GM19468 (cell line): ENCODE measurements at regions not wholly inside any gene's neighbourhood (a gene's known extent, or its start where the extent isn't known, plus 50 kb on each side); places are given as distances from the start of the nearest gene placed in this dataset.

Source experiments
- ATAC-seq: cut with Tn5 transposase; IDR thresholded peaks from one replicate; pipeline ENCODE4 v1.9.1; 2021; ENCODE audit warnings: mild to moderate bottlenecking, moderate library complexity, moderate number of reproducible peaks; ENCODE audit not compliant: unreplicated experiment; ENCODE audit errors: extremely low read depth

DNA sequence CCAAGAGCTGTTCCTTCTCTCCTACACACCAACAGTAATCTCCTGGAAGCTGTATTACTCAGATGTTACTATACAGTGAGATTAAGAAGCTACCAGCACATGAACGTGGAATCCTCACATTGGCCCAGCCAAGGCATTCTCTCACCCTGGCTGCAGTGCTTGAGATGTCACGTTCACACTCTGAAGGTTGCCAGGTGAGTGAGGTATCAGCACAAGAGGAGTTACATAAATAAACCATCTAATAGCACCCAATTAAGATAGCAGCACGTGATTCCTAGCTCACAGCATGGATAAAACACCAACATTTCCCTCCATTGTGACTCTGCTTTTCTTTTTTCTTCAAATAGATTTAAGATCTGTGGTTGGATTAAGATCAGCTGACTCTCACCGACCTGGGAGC lies 182.8 kb downstream of the PLPP3 start:
- no peak for ATAC-seq

DNA sequence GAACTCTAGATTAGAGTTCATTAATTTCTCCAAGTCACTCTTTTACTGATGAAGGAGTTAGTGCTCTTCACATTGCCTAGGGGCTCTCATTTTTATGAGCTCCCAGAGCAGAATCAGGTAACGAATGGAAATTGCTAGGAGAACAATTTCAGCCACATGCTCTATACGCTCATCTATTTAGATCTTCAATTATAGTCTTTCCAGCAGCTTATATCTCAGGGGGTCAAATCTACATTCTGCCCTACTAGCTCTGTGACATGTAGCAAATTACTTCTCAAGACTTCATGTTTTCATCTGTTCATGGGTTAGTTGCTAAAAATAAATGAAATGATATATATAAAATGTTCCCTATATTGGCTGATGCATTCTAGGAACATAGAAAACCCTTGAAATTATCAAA lies 183.6 kb downstream of the PLPP3 start:
- ATAC-seq, result no peak

DNA sequence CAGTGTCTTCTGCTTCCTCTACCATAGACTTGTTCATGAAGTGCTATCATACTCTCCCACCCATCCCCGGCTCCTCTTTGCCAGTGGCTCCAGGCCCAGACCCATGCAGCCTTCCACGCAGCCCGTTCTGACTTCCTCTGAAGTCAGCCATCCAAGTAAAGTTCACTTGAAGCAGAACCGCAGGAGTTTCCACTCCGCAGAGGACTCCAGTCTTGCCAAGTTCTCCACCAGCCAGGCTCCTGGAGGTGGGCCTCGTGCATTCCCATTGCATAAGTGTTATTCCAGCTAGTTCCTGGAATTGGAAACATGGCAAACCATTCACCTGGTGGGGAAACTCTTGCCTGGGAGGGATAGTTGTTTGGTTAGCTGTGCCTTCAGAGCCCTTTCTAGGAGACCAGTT lies 185.1 kb downstream of the PLPP3 start:
- no peak for ATAC-seq

GRCh38 chr1:56390934-56391731 lies 188.2 kb downstream of the PLPP3 start:
- no peak for ATAC-seq

- ATAC-seq, result no peak
Observed at GRCh38 chr1:56390232-56390867, 189.0 kb downstream of the PLPP3 start.

- ATAC-seq, result no peak
Observed at GRCh38 chr1:56389813-56390212, 189.6 kb downstream of the PLPP3 start.

GRCh38 chr1:56387071-56387740 lies 192.2 kb downstream of the PLPP3 start:
- ATAC-seq, result no peak

DNA sequence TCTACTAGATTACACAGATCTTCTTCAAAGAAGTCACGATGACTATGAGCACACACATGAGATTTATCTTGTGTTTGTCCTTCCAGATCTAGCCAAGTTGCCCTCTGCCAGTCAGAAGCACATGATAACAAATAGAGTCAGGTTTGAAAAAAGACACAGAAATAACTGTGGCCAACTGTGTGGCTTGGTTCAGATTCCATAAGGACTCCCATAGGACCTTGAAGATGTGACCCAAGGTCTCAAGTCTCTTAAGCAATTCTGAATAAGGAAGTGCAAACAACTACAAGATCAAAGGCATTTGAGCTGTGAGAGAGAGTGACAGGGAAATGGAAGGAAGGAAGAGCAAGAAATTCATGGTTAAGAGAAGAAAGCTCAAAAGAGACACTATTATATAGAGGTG lies 194.0 kb downstream of the PLPP3 start:
- no peak for ATAC-seq

- no peak for ATAC-seq
Observed at GRCh38 chr1:56382929-56383328, 196.4 kb downstream of the PLPP3 start.

DNA sequence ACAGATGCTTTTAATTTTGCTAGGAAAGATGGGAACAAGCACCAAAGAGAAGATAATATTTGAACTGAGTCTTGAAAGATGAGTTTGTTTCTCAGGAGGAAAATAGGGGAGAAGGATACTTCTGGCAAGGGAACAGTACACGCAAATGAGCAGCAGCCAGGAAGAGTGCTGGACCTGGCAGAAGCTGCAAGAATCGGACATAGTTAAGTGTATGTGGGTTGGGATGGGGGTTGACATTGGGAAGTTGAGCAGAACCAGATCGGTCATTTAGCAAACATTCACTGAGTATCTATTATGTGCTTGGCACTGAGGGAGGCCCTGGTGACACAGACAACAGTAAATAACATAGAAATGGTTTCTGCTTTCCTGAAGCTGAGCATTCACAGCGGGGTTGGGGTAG lies 198.8 kb downstream of the PLPP3 start:
- ATAC-seq, result no peak

GRCh38 chr1:56378341-56379070 lies 200.9 kb downstream of the PLPP3 start:
- ATAC-seq, result no peak

- no peak for ATAC-seq
Observed at GRCh38 chr1:56377431-56377830, 201.9 kb downstream of the PLPP3 start.

- no peak for ATAC-seq
Observed at GRCh38 chr1:56376188-56376984, 203.0 kb downstream of the PLPP3 start.

DNA sequence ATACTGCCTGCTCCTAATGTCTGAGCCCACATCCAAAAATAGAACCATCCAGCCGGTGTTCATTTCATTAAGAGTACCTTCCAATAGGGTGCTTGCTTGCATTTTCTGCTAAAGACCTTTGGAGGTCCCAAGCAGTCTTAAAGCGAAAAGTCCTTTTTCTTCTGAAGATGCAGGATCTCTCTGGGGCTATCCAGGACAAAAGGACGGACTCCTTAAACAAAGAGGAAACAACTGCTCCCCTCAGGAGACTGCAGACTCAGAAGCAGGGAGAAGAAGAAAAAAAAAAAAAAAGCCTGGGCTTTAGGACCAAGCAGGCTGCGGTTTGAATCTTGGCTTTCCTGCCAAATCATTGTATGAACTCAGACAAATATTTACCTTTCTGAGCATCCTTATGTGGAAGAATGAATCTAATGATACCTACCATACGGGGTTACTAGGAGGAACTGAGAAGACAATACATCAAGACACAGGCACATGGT lies 204.0 kb downstream of the PLPP3 start:
- no peak for ATAC-seq

DNA sequence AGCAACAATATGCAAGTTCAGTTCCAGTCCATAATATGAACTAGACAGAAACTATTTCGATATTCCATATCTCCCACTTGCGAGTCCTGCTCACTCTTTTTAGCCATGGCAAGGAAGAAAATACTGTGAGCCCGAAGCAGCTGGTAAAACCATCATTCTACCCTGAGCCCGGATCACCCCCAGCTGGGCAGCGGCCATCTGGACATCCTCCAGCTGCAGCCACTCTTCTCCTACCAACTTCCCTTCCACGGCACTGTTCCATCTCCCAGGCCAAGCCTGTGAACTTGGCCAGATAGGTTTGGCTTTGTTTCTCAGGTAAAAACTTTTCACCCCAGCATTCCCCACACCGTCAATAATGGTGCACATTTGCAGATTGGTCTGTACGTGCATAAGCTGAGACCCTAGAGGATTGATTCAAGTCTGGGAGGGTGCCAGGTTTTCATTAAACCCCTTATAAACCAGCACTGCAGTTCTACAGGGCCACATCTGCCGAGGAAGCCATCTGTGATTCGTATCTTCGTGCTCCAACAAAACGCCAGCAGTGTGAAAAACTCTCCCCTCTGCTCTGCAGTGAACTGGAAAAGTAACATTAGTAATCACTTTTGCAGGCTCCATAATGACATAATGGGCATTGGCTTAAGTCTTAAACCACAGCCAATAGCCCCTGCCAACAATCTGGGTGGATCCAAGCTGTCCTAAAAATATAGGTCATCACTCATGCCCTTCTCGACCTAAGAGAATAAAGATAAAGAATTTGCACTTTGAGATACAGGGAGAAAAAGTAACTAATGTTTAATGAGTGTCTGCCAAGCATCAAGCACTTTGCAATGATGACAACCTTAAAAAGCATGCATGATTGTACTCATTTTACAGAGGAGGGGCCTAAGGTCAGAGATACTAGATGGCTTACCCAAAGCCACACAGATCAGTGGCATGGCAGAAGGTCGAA lies 205.1 kb downstream of the PLPP3 start:
- no peak for ATAC-seq

DNA sequence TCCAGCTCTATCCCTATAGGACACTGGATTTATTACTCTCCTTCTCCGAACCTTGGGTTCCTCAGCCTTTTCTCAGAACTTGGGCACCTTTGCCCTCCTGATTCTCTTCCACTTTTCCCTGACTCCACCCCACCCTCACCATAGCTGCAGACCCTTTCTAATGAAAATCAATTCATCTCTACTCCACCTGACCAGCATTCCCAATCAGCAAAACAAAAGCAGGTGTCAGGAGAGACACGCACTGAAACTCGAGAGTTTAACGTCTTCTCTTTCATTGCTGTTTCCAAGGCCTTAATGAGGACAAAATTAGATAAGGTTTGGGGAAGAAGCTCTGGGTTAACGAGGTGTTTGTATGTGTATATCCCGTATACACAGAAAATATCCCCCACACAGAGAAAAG lies 208.8 kb downstream of the PLPP3 start:
- no peak for ATAC-seq

DNA sequence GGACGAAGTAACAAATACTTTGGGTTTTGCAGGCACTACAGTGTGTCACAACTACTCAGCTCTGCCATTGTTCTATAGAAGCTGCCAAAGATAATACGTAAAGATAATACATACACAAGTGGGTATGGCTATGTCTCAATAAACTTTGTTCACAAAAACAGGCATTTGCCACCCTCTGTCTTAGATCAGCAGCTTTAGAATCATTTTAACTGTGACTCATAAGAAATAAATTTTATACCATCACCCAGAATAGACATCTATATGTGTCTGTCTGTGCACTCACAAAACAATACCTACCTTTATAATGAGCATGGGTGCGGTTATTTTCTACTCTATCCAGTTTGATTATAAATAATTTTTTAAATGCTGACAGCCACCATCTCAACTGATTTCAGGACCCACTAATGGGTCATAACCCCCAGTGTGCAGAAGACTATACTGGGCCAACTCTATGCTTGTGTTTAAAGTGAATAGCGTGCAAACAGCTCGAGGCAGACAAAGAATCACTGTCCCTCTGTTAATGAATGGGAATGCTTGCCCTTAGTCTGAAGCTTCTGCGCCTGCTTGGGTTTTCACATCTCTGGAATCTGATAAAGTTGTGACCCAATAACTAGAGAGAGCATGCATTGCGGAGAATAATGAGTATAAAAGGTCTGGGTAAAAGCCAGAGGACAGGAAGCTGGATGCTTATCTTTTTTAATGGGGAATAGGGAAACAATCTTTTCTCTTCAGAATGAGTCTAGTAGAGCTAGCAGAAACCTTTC lies 216.2 kb downstream of the PLPP3 start:
- no peak for ATAC-seq

- no peak for ATAC-seq
Observed at GRCh38 chr1:56360021-56360420, 219.3 kb downstream of the PLPP3 start.
